ENCODE measurements at regions not wholly inside any gene's neighbourhood (a gene's known extent, or its start where the extent isn't known, plus 50 kb on each side); places are given as distances from the start of the nearest gene placed in this dataset.

GRCh38 chr1:101540161-101540560, 303.3 kb downstream of the S1PR1 start:
- H3K36me3 ChIP-seq (ENCODE audit: control insufficient read depth in 2 of 2, extremely low read depth in 1 of 2, insufficient read depth in 2 of 2, low read length in 2 of 2), result no peaks in the 10 kb centered on the region
- no peak overlapping the region for H3K9ac ChIP-seq (replicated peaks; ENCODE audit: extremely low read depth, insufficient read depth, low read length)
- TF ChIP-seq FOS (IDR thresholded peaks at IDR 0.05; ENCODE audit: borderline replicate concordance, insufficient read depth, low read length) (no peak), MYC (IDR thresholded peaks at IDR 0.05; ENCODE audit: low read depth, low read length) (no peak), POLR2A (IDR thresholded peaks at IDR 0.05; ENCODE audit: low read depth, low read length) (no peak), GATA2 (IDR thresholded peaks at IDR 0.05; ENCODE audit: insufficient read depth, insufficient read length, low read depth, low read length) (no peak), CTCF (IDR thresholded peaks at IDR 0.05; ENCODE audit: extremely low read depth in 1 of 2, insufficient read depth in 1 of 2, low read depth in 1 of 2, low read length in 2 of 2) (no peak), EZH2 (IDR thresholded peaks at IDR 0.05; ENCODE audit: borderline replicate concordance, low read depth, low read length, severe bottlenecking) (no peak), MAX (IDR thresholded peaks at IDR 0.05; ENCODE audit: insufficient read depth, insufficient read length) (no peak), JUN (IDR thresholded peaks at IDR 0.05; ENCODE audit: borderline replicate concordance, insufficient read depth, insufficient read length, low read depth) (no peak), POLR2AphosphoS5 (IDR thresholded peaks at IDR 0.05; ENCODE audit: insufficient read depth, low read depth, low read length) (no peak)
- H3K4me1 ChIP-seq (ENCODE audit: control insufficient read depth, extremely low read depth, insufficient read depth, low read length), result no peaks in the 10 kb centered on the region
- ChIA-PET POLR2A (no interaction called here), CTCF (interaction anchor here (0.9 to 2.4 kb wide), 3 partner anchors 10 to 22 kb away, joined by 3 to 14 read pairs (median 10); no protein-coding TSS in a partner anchor)
- H2AFZ ChIP-seq (ENCODE audit: low read depth, low read length), result no peak overlapping the region
- no peaks in the 10 kb centered on the region for H3K9me1 ChIP-seq (replicated peaks; ENCODE audit: control insufficient read depth, extremely low read depth, insufficient read depth, low read length)
- FAIRE-seq (no peak), DNase-seq (ENCODE audit: low read depth, low spot score) (no peak)
- no peak overlapping the region for H3K4me2 ChIP-seq (ENCODE audit: insufficient read depth, low read length)
- H3K9me3 ChIP-seq (replicated peaks; ENCODE audit: control insufficient read depth, insufficient read depth, low read length), result no peaks in the 10 kb centered on the region
- no peak overlapping the region for H3K4me3 ChIP-seq (replicated peaks in 1 of 3; ENCODE audit: insufficient read depth in 1 of 3, low read depth in 1 of 3, low read length in 3 of 3)
- H3K79me2 ChIP-seq (ENCODE audit: control insufficient read depth, insufficient read depth, low read length), result no peaks in the 10 kb centered on the region
- no TSS peak for BruUV-seq (replicated peaks)
- intact Hi-C loops (cut with micrococcal nuclease), result no loop called here
- dilution Hi-C loops (cut with MboI; ENCODE audit: extremely low pct_ligation_motif_present, low sequenced_read_pairs), result no loop called here
- H4K20me1 ChIP-seq (replicated peaks; ENCODE audit: control insufficient read depth, extremely low read depth, insufficient read depth, low read length), result no peaks in the 10 kb centered on the region
- peaks cover 3 to 4% of the 10 kb centered on the region in 2 experiments for H3K27me3 ChIP-seq (ENCODE audit: control insufficient read depth in 2 of 2, insufficient read depth in 2 of 2, low read length in 2 of 2)
- no peak overlapping the region for H3K27ac ChIP-seq (ENCODE audit: insufficient read depth, low read depth, low read length)
